HG02943 (cell line): ENCODE measurements at regions not wholly inside any gene's neighbourhood (a gene's known extent, or its start where the extent isn't known, plus 50 kb on each side); places are given as distances from the start of the nearest gene placed in this dataset.
"Not testable (repeated sequence)": the region's sequence is repeated elsewhere in the genome, so short reads cannot be mapped to it uniquely, and the experiment has no call there.

Source experiments
- ATAC-seq: cut with Tn5 transposase; IDR thresholded peaks from one replicate; pipeline ENCODE4 v1.9.1; 2021; ENCODE audit warnings: mild to moderate bottlenecking, low read depth, moderate library complexity; ENCODE audit not compliant: unreplicated experiment

DNA sequence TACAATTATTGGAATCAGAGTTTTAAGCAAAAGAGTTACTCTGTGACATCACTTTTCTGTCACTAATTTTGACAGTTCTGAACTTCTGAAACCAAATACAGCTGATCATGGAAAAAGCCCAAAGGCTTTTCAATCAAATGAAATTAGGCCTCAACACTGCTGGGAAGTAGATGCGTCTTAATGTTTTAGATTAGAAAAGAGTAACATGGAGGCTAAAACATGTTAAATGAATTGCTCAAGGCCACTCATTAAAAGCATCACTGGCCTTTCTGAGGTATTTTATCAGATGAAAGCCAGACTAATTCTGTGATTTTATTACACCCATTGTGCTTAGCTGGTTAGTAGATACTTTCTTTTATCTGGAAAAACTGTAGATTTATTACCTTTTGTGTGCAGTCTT, 672.6 kb downstream of the CENPC start:
- ATAC-seq: no peak

DNA sequence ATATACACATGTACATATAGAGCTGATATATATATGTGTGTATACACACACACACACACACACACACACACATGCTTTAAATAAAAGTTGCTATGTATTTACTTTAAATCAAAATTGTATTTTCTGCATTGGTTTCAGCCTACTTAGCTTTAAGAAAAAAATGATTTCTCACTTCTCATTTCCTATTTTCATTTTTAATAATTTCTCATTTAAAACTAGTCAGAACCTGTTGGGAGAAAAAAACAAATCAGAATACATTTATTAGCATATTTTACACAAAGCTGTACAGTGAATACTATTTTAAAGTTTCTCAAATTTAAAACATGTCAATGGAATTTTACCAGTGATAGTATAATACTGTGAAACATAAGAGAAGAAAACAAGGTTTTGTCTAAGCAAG, 681.8 kb downstream of the CENPC start:
- no peak for ATAC-seq

- no peak for ATAC-seq
Measured at GRCh38 chr4:66855956-66856355, 689.3 kb downstream of the CENPC start.

- ATAC-seq: no peak
Measured at GRCh38 chr4:66853845-66854244, 691.5 kb downstream of the CENPC start.

GRCh38 chr4:66852843-66853242, 692.5 kb downstream of the CENPC start:
- ATAC-seq: no peak

DNA sequence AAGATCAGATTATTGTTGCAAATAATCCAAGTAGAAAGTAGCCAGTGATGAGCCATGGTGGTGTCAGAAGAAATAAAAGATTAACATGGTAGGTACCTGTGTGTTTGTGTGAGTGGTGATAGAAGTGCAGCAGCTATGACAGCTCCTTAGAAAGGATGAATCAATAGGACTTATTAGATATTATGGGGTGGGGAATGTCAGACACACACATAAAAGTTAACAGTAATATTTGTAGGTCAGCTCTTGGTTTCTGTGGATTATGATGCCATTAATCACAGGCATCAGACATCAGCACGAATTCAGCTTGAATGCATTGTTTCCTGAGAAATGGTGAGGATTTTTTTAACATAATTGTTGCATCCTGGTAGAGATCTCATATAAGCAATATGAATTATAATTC, 695.7 kb downstream of the CENPC start:
- ATAC-seq: no peak

GRCh38 chr4:66842724-66843088, 702.6 kb downstream of the CENPC start:
- no peak for ATAC-seq

DNA sequence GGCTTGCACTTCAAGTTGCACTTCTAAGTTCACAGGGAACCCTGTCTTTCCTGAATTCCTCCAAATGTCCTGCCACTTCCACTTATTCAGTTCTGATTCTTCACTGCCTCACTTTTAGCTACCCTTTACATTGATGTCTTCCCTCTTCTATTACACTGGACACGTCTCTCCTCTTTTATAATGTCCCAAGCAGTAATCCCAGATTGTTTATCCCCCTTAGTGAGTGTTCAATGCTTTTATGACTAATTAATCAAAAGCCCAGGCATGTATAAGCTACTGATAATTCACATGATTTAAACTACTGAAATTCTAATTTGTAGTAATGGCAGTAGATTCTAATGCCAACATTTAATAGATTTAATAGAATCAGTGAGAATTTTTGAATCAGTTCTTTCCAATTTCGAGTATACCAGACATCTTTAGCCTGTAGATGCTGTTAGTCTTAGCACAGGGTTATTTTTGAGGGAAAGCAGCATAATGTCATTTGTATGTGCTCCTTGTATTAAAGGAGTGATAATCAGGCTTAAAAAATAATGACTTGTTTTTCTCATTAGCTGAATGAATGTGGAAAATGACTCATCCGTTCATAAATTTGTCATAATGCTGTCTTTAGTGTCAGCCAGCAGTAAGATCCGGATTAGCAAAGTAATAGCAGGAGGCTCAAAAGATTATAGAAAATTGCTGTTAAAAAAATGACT, 703.1 kb downstream of the CENPC start:
- no peak for ATAC-seq

DNA sequence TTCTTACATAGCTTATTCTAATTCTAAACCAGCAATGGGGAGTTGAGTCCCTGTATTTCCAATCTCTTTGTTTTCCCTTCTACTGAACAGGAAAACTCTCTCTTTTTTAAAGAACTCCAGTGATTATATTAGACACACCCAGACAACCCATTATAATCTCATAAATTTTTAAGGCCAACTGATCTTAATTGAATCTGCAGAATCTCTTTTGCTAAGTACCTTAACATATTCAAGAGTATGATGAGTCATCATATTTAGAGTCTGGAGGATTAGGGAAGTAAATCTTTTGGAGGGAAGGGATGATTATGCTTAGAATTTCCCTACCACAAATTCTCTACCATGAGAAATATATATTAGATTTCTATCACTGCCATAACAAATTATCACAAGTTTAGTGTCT, 705.1 kb downstream of the CENPC start:
- no peak for ATAC-seq

GRCh38 chr4:66837279-66837922, 707.9 kb downstream of the CENPC start:
- no peak for ATAC-seq

DNA sequence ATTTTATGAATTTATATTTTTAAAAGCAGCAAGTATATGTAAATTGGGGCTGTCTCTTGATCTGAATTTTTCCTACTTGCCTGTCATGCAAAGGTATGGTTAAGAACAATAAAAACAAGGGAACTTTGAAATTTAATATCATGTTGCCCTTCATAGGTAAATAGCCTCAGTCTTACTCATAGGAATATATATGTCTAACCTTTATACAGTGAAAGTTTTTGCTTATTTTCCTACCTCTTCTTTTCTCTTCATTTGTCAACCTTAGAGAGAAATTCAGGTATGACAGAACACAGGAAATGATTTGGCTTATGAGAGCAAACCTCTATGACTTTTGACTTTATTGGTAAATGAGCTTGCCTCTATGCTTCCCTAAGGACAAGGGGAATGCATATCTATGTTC, 716.0 kb downstream of the CENPC start:
- no peak for ATAC-seq

DNA sequence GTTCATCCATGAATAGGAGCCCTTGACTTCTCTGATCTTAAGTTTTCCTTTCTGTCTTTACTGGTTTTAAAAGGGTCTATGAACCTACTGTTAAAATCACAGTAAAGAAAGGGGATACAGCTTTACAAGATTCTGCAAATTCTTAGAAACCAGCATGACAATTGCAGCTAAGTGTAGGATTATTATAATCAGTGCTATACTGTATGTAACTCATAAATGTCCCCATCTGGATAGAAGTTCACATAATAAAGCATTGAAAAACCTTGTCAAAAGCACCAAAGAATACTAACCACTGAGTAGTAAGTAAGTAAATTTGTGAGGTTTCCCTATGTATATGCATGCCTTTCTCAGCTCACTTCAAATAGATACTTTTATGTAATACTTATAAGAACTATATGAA, 724.6 kb downstream of the CENPC start:
- no peak for ATAC-seq

- ATAC-seq: no peak
Measured at GRCh38 chr4:66814277-66814676, 731.0 kb downstream of the CENPC start.

DNA sequence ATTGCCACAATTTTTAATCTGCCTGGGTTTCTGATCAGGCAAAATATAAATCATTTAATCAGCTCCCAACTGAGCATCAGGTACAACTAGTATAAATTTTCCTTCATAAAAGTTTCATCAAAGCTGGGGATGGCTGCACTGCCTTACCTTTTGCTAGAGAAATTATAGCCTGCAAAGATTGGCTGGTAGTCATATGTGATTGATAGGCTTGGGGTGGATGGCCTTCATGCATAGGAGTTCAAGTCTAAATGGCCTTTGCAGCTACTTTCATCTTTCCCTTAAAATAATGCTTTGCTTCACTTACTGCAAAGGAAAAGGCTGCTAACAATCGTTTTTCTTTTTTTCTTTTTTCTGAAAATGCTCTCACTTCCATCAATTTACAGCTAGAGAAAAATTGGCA, 739.7 kb downstream of the CENPC start:
- no peak for ATAC-seq

DNA sequence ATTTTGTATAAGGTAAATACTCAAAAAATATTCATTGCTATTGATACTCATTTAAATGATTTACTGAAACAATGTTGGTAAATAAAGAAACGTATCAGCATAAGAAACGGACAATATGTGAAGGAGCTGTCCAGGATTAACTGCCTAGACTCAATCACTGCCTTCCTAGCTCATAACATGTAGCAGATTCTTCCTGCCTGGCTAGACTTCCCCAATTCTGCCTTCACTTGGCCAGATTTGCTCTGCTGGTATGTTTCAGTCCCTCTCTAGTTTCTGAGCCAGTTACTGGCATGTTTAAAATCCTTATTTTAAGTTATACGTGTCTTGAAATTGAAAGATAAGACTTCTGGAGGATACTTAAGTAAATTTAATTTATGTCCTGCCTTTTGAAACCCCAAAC, 740.3 kb downstream of the CENPC start:
- ATAC-seq: no peak

GRCh38 chr4:66797608-66798007, 747.7 kb downstream of the CENPC start:
- no peak for ATAC-seq

- no peak for ATAC-seq
Measured at GRCh38 chr4:66795724-66796123, 749.6 kb downstream of the CENPC start.

DNA sequence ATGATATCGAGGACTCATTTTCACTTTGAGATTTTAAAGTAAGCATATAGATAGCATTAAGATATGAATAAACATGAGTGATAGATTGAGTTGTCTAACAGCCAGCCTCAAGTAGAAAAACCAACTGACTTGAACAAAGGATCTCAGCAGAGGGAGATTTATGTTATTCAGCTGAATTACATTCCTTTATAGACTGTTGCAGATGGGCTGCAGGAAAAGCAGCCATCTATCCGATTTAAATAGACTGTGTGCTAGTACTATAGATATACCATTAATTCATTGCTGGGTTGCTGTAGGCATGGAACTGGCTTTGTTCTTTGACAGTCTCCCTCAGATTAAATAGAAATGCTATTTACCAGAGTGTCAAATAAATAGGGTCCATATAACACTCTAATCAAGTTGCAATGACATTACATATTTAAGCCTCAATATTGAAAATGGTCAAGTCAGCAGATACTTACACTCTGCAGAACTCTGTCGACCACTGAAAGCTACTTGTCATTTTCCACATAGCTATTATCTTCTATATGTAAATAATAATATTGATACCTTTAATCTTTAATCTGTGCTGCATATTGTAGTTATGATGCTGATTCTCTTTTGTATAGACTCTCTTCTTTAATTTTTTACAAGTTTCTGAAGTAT, 750.8 kb downstream of the CENPC start:
- ATAC-seq: no peak

- ATAC-seq: no peak
Measured at GRCh38 chr4:66791686-66792085, 753.6 kb downstream of the CENPC start.

DNA sequence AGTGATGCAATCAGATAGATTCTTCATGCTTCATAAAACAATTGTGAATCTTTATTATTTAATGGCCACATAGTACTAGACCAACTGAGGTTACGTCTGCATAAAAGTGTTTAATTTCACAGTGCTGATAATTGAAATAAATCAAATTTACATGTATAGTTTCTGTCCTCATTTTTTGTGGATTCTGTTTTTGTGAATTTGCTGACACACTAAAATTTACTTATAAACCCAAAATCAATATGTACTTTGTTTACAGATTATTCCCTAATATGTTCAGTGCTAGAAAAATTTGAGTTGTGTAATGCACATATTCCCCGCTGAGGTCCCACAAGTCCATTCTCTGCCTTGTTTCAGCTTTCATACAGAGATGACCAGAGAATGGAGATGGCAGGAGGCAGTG, 759.8 kb downstream of the CENPC start:
- no peak for ATAC-seq

DNA sequence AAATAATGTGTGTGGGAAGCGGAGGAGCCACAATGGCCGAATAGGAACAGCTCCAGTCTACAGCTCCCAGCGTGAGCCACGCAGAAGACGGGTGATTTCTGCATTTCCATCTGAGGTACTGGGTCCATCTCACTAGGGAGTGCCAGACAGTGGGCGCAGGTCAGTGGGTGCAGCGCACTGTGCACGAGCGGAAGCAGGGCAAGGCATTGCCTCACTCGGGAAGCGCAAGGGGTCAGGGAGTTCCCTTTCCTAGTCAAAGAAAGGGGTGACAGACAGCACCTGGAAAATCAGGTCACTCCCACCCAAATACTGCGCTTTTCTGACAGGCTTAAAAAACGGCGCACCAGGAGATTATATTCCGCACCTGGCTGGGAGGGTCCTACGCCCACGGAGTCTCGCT, 762.6 kb downstream of the CENPC start:
- ATAC-seq: not testable (repeated sequence)

DNA sequence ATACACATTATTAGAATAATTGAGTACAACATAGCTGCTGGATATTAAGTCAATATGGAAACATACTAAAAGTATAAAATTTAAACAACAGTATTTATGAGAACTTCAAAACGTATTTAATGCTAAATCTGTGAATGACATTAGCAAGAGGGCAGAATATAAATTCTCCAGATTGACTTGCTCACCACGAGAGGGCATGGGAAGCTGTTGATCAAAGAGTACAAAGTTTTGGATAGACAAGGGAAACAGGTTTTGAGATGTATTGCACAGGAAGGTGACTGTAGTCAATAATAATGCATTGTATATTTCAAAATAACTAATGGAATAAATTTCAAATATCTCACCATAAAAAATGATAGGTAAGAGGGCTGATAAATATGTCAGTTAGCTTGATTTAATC, 768.2 kb downstream of the CENPC start:
- no peak for ATAC-seq
